OCI-LY7 (cell line): ENCODE measurements at regions not wholly inside any gene's neighbourhood (a gene's known extent, or its start where the extent isn't known, plus 50 kb on each side); places are given as distances from the start of the nearest gene placed in this dataset.

Source experiments
- BruUV-seq: library from RNA; stranded (reverse); fragments of 400-500 nt; replicated peaks from 2 replicates; lab custom pipeline; 2021; lab: Mats Ljungman, UMichigan
- CTCF ChIA-PET: fragments of 300-600 bp; sonication (Branson Sonifier 250); formaldehyde crosslinking; loops from one replicate; lab custom pipeline; 2022; ENCODE audit warnings: antibody characterized with exemption; ENCODE audit not compliant: unreplicated experiment; lab: Charles Lee
- POLR2A ChIA-PET: fragments of 300-600 bp; sonication (Branson Sonifier 250); formaldehyde crosslinking; loops from one replicate; lab custom pipeline; 2022; ENCODE audit warnings: antibody characterized with exemption; lab: Charles Lee
- DNase-seq: peaks from one replicate; pipeline ENCODE4 v3.0.0-alpha.2; 2015; ENCODE audit warnings: low spot score
- H2AFZ ChIP-seq: fragments of 200-600 bp; sonication (generic), shearing (Covaris generic); 2 replicates; pipeline ENCODE4 v1.6.1; 2014; ENCODE audit warnings: mild to moderate bottlenecking, antibody characterized with exemption, low read length, moderate library complexity
- H3K27ac ChIP-seq: fragments of 200-600 bp; sonication (generic); 2 replicates; pipeline ENCODE4 v1.5.1; 2014; ENCODE audit warnings: mixed run types, low read depth, mild to moderate bottlenecking, moderate library complexity, low read length, inconsistent platforms; ENCODE audit not compliant: poor library complexity, severe bottlenecking
- H3K36me3 ChIP-seq: fragments of 200-600 bp; sonication (generic); 2 replicates; pipeline ENCODE4 v1.6.1; 2014; ENCODE audit warnings: mild to moderate bottlenecking, antibody characterized with exemption, low read length, moderate library complexity, mixed read lengths; ENCODE audit not compliant: insufficient read depth
- H3K4me1 ChIP-seq: fragments of 200-600 bp; sonication (generic); 2 replicates; pipeline ENCODE4 v1.5.1; 2014; ENCODE audit warnings: mild to moderate bottlenecking, low read length; ENCODE audit not compliant: insufficient read depth, poor library complexity, severe bottlenecking
- H3K4me2 ChIP-seq: fragments of 200-600 bp; sonication (generic); 2 replicates; pipeline ENCODE4 v1.6.1; 2014; ENCODE audit warnings: mild to moderate bottlenecking, low read length
- H3K4me3 ChIP-seq: fragments of 200-600 bp; sonication (generic); 2 replicates; pipeline ENCODE4 v1.5.1; 2014; ENCODE audit warnings: mild to moderate bottlenecking, low read depth, low read length; ENCODE audit not compliant: poor library complexity, severe bottlenecking
- H3K79me2 ChIP-seq: fragments of 200-600 bp; sonication (generic); 2 replicates; pipeline ENCODE4 v1.6.1; 2016; ENCODE audit warnings: low read depth, mild to moderate bottlenecking, low read length, moderate library complexity, mixed read lengths; ENCODE audit not compliant: insufficient read depth
- H3K9me2 ChIP-seq: fragments of 200-600 bp; sonication (generic); 2 replicates; pipeline ENCODE4 v1.6.1; 2016; ENCODE audit warnings: mild to moderate bottlenecking, low read length, mixed read lengths; ENCODE audit not compliant: insufficient read depth
- H3K9me3 ChIP-seq: fragments of 200-600 bp; sonication (generic); 2 replicates; pipeline ENCODE4 v1.6.1; 2014; ENCODE audit warnings: mild to moderate bottlenecking, mixed run types, low read length, mixed read lengths
- H4K20me1 ChIP-seq: fragments of 200-600 bp; sonication (generic); 2 replicates; pipeline ENCODE4 v1.6.1; 2014; ENCODE audit warnings: mild to moderate bottlenecking, antibody characterized with exemption, low read length, moderate library complexity, mixed read lengths; ENCODE audit not compliant: insufficient read depth
- EZH2phosphoT487 ChIP-seq: fragments of 200-600 bp; sonication (generic); IDR thresholded peaks from 2 replicates; pipeline ENCODE4 v1.6.1; 2018; ENCODE audit warnings: low read depth, borderline replicate concordance, mild to moderate bottlenecking, mixed run types, antibody characterized with exemption, low read length, moderate library complexity, mixed read lengths
- intact Hi-C: fragments of 100-400 bp; cut with micrococcal nuclease; formaldehyde crosslinking; loops from one replicate; pipeline ENCODE4 v1.10.0; 2022; ENCODE audit not compliant: unreplicated experiment
- TF ChIP-seq, protein P1 (sequence below): fragments of 200-600 bp; sonication (generic); conservative IDR thresholded peaks from 2 replicates; pipeline ENCODE4 v1.5.1; 2014; ENCODE audit warnings: mild to moderate bottlenecking, antibody characterized with exemption, low read length, moderate library complexity, mixed read lengths

DNA sequence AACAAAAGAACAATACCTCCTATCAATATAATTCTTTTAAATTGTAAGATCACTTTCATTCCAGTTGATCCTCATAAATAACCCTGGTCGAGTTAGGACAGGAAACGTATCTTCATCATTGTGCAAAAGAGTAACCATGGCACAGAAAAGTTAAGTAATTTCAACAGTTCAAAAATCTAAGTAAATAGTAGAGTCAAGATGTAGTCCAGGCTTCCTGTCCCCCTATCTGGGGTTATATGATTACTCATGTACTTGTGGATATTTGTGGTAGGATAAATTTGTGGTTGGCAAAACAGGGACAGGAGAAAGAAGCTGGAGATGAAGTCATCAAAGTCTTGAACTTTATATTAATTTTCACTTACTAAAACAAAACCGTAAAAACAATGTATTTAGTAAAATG, 772.6 kb downstream of the TSN start:
- ChIA-PET CTCF (no interaction called here), POLR2A (no interaction called here)
- H3K36me3 ChIP-seq, result no peaks in the 10 kb centered on the region
- H3K9me2 ChIP-seq, result no peaks in the 10 kb centered on the region
- H3K9me3 ChIP-seq, result no peaks in the 10 kb centered on the region
- BruUV-seq, result no TSS peak
- H2AFZ ChIP-seq, result no peak overlapping the region
- H3K4me2 ChIP-seq, result no peak overlapping the region
- DNase-seq, result no peak
- no peak overlapping the region for H3K4me3 ChIP-seq
- no peak overlapping the region for H3K27ac ChIP-seq
- intact Hi-C loops, result no loop called here
- no peaks in the 10 kb centered on the region for H3K79me2 ChIP-seq
- no peaks in the 10 kb centered on the region for H3K4me1 ChIP-seq
- no peaks in the 10 kb centered on the region for H4K20me1 ChIP-seq
- TF ChIP-seq, protein P1, sequence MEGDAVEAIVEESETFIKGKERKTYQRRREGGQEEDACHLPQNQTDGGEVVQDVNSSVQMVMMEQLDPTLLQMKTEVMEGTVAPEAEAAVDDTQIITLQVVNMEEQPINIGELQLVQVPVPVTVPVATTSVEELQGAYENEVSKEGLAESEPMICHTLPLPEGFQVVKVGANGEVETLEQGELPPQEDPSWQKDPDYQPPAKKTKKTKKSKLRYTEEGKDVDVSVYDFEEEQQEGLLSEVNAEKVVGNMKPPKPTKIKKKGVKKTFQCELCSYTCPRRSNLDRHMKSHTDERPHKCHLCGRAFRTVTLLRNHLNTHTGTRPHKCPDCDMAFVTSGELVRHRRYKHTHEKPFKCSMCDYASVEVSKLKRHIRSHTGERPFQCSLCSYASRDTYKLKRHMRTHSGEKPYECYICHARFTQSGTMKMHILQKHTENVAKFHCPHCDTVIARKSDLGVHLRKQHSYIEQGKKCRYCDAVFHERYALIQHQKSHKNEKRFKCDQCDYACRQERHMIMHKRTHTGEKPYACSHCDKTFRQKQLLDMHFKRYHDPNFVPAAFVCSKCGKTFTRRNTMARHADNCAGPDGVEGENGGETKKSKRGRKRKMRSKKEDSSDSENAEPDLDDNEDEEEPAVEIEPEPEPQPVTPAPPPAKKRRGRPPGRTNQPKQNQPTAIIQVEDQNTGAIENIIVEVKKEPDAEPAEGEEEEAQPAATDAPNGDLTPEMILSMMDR, result no peak
- TF ChIP-seq EZH2phosphoT487, result no peak

DNA sequence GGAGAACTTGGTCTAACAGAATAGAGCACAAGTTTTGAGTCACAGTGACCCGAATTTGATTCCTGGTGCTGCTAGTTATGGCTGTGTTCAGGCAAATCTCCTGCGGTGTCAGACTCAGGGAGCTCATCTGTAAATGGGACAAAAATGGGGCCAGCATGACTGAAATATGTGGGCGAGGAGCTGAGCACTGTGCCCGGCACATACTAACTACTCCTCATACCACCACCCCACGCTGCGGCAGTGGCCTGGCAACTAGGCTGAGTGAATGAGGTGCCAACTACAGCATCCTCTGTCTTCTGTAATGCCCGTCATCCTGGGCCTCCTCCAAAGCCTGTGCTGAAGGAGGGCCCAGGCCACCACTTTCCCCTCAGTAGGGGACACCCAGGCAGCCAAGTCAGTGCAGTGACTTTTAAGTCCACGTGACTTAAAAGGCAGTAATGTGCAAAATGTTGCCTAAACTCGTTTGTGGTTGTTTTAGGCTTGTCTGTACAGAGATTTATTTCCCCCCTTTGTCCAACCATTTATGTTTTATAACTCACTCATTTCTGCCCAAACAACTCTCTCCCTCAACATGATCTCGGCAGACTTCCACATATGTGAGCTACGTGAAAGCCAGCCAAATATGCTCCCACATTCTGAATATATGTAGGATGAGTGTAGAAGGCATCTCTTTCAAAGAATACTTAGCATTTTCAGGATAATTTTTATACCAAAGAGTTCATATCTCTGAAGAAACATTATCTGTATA, 773.7 kb downstream of the TSN start:
- no peak for DNase-seq
- Histone ChIP-seq H2AFZ (no peak overlapping the region), H4K20me1 (no peaks in the 10 kb centered on the region), H3K36me3 (no peaks in the 10 kb centered on the region), H3K9me2 (no peaks in the 10 kb centered on the region), H3K4me2 (no peak overlapping the region), H3K79me2 (no peaks in the 10 kb centered on the region), H3K4me3 (no peak overlapping the region), H3K9me3 (no peaks in the 10 kb centered on the region), H3K4me1 (no peaks in the 10 kb centered on the region), H3K27ac (no peak overlapping the region)
- POLR2A ChIA-PET, result interaction anchor here (0.7 kb wide), 1 partner anchor 8 kb away, joined by 3 read pairs; no protein-coding TSS in a partner anchor
- intact Hi-C loops, result no loop called here
- BruUV-seq, result no TSS peak
- CTCF ChIA-PET, result no interaction called here
- TF ChIP-seq EZH2phosphoT487, result no peak
- TF ChIP-seq, protein P1, result no peak

DNA sequence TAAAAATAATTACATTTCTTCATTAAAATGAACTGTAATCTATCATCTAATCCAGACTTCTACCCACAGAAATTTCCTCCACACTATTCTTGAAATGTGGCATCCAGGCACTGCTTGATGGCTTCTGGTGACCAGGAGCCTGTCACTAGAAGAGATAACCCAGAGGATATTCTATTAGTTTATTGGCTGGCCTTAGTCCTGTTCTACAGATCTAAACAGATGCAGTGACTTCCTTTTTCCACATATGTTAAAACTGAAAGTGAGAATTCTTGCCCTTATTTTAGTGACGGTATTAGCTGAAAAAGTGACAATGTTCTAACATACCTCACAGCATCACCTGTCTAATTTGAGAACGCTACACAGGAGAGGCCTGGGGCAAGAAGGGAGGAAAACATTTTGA, 775.4 kb downstream of the TSN start:
- Histone ChIP-seq H3K4me1 (no peaks in the 10 kb centered on the region), H3K9me2 (no peaks in the 10 kb centered on the region), H2AFZ (no peak overlapping the region), H3K4me2 (no peak overlapping the region), H3K36me3 (no peaks in the 10 kb centered on the region), H4K20me1 (no peaks in the 10 kb centered on the region), H3K27ac (no peak overlapping the region), H3K79me2 (no peaks in the 10 kb centered on the region), H3K9me3 (no peaks in the 10 kb centered on the region), H3K4me3 (no peak overlapping the region)
- intact Hi-C loops, result no loop called here
- TF ChIP-seq EZH2phosphoT487, result no peak
- TF ChIP-seq, protein P1, result no peak
- ChIA-PET POLR2A (no interaction called here), CTCF (no interaction called here)
- no peak for DNase-seq
- no TSS peak for BruUV-seq
